ENCODE measurements at regions not wholly inside any gene's neighbourhood (a gene's known extent, or its start where the extent isn't known, plus 50 kb on each side); places are given as distances from the start of the nearest gene placed in this dataset.

- TF ChIP-seq CTCF (conservative IDR thresholded peaks at IDR 0.05; ENCODE audit: low read depth, low read length), result no peak
- H3K27ac ChIP-seq, result no peak overlapping the region
- no peaks in the 10 kb centered on the region for H3K79me2 ChIP-seq (ENCODE audit: insufficient read depth, low read depth)
- no peaks in the 10 kb centered on the region for H4K20me1 ChIP-seq (ENCODE audit: insufficient read depth)
- H3K9ac ChIP-seq, result no peak overlapping the region
- no peak overlapping the region for H3K4me2 ChIP-seq
- H3K36me3 ChIP-seq (ENCODE audit: insufficient read depth), result no peaks in the 10 kb centered on the region
- H2AFZ ChIP-seq (ENCODE audit: low read depth), result no peak overlapping the region
- H3K4me3 ChIP-seq (IDR thresholded peaks at IDR 0.05; ENCODE audit: insufficient read depth, low read depth, low read length), result no peak overlapping the region
- no peaks in the 10 kb centered on the region for H3K27me3 ChIP-seq (ENCODE audit: insufficient read depth, low read depth)
- no peaks in the 10 kb centered on the region for H3K4me1 ChIP-seq (ENCODE audit: low read depth, poor library complexity, severe bottlenecking)
Observed at GRCh38 chr15:31151301-31152233, 50.0 kb upstream of the TRPM1 start.

- Histone ChIP-seq H3K4me1 (ENCODE audit: low read depth, poor library complexity, severe bottlenecking) (no peaks in the 10 kb centered on the region), H3K27ac (no peak overlapping the region), H4K20me1 (ENCODE audit: insufficient read depth) (no peaks in the 10 kb centered on the region), H3K4me3 (IDR thresholded peaks at IDR 0.05; ENCODE audit: insufficient read depth, low read depth, low read length) (no peak overlapping the region), H3K4me2 (no peak overlapping the region), H3K27me3 (ENCODE audit: insufficient read depth, low read depth) (no peaks in the 10 kb centered on the region), H2AFZ (ENCODE audit: low read depth) (no peak overlapping the region), H3K9ac (no peak overlapping the region), H3K36me3 (ENCODE audit: insufficient read depth) (no peaks in the 10 kb centered on the region), H3K79me2 (ENCODE audit: insufficient read depth, low read depth) (no peaks in the 10 kb centered on the region)
- TF ChIP-seq CTCF (conservative IDR thresholded peaks at IDR 0.05; ENCODE audit: low read depth, low read length), result no peak
Observed at GRCh38 chr15:31153531-31153930, 52.0 kb upstream of the TRPM1 start.

- TF ChIP-seq CTCF (conservative IDR thresholded peaks at IDR 0.05; ENCODE audit: low read depth, low read length), result no peak
- no peak overlapping the region for H3K9ac ChIP-seq
- H3K27ac ChIP-seq, result no peak overlapping the region
- no peaks in the 10 kb centered on the region for H3K36me3 ChIP-seq (ENCODE audit: insufficient read depth)
- no peaks in the 10 kb centered on the region for H3K79me2 ChIP-seq (ENCODE audit: insufficient read depth, low read depth)
- H3K27me3 ChIP-seq (ENCODE audit: insufficient read depth, low read depth), result no peaks in the 10 kb centered on the region
- no peak overlapping the region for H2AFZ ChIP-seq (ENCODE audit: low read depth)
- H3K4me1 ChIP-seq (ENCODE audit: low read depth, poor library complexity, severe bottlenecking), result no peaks in the 10 kb centered on the region
- no peaks in the 10 kb centered on the region for H4K20me1 ChIP-seq (ENCODE audit: insufficient read depth)
- no peak overlapping the region for H3K4me2 ChIP-seq
- H3K4me3 ChIP-seq (IDR thresholded peaks at IDR 0.05; ENCODE audit: insufficient read depth, low read depth, low read length), result no peak overlapping the region
Observed at GRCh38 chr15:31155151-31155550, 53.6 kb upstream of the TRPM1 start.

- Histone ChIP-seq H2AFZ (ENCODE audit: low read depth) (no peak overlapping the region), H3K4me1 (ENCODE audit: low read depth, poor library complexity, severe bottlenecking) (no peaks in the 10 kb centered on the region), H3K36me3 (ENCODE audit: insufficient read depth) (no peaks in the 10 kb centered on the region), H3K4me3 (IDR thresholded peaks at IDR 0.05; ENCODE audit: insufficient read depth, low read depth, low read length) (no peak overlapping the region), H3K4me2 (no peak overlapping the region), H3K9ac (no peak overlapping the region), H3K79me2 (ENCODE audit: insufficient read depth, low read depth) (no peaks in the 10 kb centered on the region), H4K20me1 (ENCODE audit: insufficient read depth) (no peaks in the 10 kb centered on the region), H3K27ac (no peak overlapping the region), H3K27me3 (ENCODE audit: insufficient read depth, low read depth) (no peaks in the 10 kb centered on the region)
- TF ChIP-seq CTCF (conservative IDR thresholded peaks at IDR 0.05; ENCODE audit: low read depth, low read length), result no peak
Observed at GRCh38 chr15:31156226-31156625, 54.7 kb upstream of the TRPM1 start.
